Fibroblast of lung (primary cell): ENCODE measurements at regions not wholly inside any gene's neighbourhood (a gene's known extent, or its start where the extent isn't known, plus 50 kb on each side); places are given as distances from the start of the nearest gene placed in this dataset.

Experiments
- CTCF ChIP-seq, 2 donors: IDR thresholded peaks in 1 of 2; conservative IDR thresholded peaks in 1 of 2; 1 replicate in 1 of 2; 2 replicates in 1 of 2; pipeline ENCODE4 v1.5.1; 2011 to 2012; ENCODE audit warnings: low read length in 2 of 2, control low read depth in 1 of 2, inconsistent platforms in 1 of 2, low read depth in 1 of 2, mild to moderate bottlenecking in 1 of 2
- EZH2 ChIP-seq: IDR thresholded peaks from 2 replicates; pipeline ENCODE4 v1.5.1; 2012; ENCODE audit warnings: low read length, control low read depth, mild to moderate bottlenecking; ENCODE audit errors: missing control alignments

GRCh38 chr3:3665546-3665945, 133.7 kb upstream of the LRRN1 start:
- TF ChIP-seq CTCF (conservative IDR thresholded peaks at IDR 0.05 in 1 of 2, IDR thresholded peaks at IDR 0.05 in 1 of 2; ENCODE audit: low read depth in 1 of 2, low read length in 2 of 2) (no peak), EZH2 (no peak)
